ENCODE measurements at regions not wholly inside any gene's neighbourhood (a gene's known extent, or its start where the extent isn't known, plus 50 kb on each side); places are given as distances from the start of the nearest gene placed in this dataset.

DNA sequence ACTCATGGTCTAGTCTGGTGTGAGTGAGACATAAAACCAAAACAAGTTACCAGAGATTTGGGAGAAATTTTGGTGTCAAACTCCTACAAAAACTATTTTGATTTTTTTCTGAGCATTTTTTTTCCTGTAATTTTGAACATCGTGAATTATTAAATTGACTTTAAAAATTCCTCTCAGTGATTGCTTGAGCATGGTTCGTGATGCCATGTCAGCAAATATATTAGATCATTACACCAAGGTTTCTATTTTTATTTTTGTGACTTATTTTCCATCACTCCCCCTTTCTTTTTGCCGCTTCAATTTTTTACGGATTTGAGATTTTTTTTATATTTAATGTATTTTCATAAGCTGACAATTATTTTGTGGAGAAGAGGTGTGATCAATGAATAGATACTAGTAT is 613.9 kb upstream of the LRATD1 start:
- H3K4me3 ChIP-seq (ENCODE audit: low read depth, low read length): no peak overlapping the region
- TF ChIP-seq, protein P1, sequence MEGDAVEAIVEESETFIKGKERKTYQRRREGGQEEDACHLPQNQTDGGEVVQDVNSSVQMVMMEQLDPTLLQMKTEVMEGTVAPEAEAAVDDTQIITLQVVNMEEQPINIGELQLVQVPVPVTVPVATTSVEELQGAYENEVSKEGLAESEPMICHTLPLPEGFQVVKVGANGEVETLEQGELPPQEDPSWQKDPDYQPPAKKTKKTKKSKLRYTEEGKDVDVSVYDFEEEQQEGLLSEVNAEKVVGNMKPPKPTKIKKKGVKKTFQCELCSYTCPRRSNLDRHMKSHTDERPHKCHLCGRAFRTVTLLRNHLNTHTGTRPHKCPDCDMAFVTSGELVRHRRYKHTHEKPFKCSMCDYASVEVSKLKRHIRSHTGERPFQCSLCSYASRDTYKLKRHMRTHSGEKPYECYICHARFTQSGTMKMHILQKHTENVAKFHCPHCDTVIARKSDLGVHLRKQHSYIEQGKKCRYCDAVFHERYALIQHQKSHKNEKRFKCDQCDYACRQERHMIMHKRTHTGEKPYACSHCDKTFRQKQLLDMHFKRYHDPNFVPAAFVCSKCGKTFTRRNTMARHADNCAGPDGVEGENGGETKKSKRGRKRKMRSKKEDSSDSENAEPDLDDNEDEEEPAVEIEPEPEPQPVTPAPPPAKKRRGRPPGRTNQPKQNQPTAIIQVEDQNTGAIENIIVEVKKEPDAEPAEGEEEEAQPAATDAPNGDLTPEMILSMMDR (IDR thresholded peaks at IDR 0.05; ENCODE audit: low read depth, low read length): no peak

DNA sequence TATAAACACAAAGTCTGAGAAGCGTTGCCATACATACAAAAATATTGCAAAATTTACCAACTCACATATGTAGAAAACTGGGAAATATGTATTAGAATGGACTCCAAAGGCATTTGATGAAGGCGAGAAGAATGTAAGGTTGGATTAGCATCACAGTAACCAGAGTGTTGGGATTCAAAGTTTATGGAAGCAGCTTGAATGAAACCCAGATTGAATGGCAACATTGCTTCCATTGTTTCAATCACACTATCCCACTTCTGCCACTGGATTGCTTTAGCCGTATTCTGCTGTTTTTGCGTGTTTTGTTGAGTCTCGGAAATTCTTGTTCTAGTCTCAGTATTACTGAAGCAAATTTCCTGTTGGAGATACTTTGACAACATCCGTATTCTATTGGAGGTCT is 609.0 kb upstream of the LRATD1 start:
- TF ChIP-seq, protein P1 (IDR thresholded peaks at IDR 0.05; ENCODE audit: low read depth, low read length): no peak
- no peak overlapping the region for H3K4me3 ChIP-seq (ENCODE audit: low read depth, low read length)

DNA sequence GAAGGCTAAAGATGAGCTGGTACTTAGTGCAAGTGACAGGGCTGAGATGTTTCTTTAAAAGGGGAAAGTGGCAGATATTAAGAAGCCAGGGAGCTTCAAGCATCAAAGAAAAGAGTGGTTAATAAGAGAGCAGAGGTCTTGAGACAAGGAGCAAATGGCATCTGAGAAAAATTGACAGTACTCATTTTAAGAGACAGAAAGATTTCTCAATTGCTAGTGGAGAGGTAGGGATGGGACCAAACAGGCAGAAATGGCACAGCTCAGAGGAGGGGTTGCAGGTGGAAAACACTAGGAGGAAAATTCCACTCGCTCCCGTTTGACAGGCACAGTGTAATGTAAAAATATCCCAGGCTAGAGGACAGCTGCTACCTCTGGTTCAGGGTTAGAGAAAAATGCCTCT is 593.4 kb upstream of the LRATD1 start:
- TF ChIP-seq, protein P1 (IDR thresholded peaks at IDR 0.05; ENCODE audit: low read depth, low read length): no peak

DNA sequence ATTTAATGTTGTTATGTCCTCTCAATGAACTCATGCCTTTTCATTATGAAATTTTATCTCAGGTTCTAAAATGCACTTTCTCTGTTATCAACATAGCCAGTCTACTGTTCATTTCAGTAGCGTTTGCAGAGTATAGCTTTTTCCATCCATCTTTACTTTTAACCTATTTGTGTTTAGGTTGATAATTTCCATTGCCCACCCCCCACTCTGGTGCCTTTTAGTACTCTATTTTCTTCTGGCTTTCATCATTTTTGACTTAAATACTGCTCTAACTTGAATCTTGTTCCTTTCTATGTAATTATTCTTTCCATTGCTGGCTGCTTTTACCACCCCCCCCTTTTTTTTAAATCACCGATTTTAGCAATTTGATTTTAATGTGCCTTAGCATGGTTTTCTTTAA is 585.0 kb upstream of the LRATD1 start:
- no peak overlapping the region for H3K4me3 ChIP-seq (ENCODE audit: low read depth, low read length)
- TF ChIP-seq, protein P1 (IDR thresholded peaks at IDR 0.05; ENCODE audit: low read depth, low read length): no peak

More for the DNA sequence above, 593.4 kb upstream of the LRATD1 start:
- H3K4me3 ChIP-seq (ENCODE audit: low read depth, low read length): no peak overlapping the region

DNA sequence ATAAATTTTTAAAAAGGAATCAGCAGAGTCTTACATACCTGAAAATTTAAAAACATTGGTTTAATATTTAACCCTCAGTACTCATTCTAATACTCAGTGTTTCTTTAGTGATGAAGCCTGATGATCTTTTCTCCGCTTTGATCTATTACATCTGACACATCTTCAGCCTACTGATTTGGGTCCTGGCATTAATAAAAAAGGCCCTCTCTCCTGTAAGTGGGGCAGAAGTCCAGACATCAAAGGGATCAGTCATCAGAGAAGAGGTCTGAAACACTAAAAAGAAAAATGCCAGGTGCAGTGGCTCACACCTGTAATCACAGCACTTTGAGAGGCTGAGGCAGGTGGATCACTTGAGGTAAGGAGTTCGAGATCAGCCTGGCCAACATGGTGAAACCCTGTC is 581.1 kb upstream of the LRATD1 start:
- H3K4me3 ChIP-seq (ENCODE audit: low read depth, low read length): no peak overlapping the region
- TF ChIP-seq, protein P1 (IDR thresholded peaks at IDR 0.05; ENCODE audit: low read depth, low read length): no peak

DNA sequence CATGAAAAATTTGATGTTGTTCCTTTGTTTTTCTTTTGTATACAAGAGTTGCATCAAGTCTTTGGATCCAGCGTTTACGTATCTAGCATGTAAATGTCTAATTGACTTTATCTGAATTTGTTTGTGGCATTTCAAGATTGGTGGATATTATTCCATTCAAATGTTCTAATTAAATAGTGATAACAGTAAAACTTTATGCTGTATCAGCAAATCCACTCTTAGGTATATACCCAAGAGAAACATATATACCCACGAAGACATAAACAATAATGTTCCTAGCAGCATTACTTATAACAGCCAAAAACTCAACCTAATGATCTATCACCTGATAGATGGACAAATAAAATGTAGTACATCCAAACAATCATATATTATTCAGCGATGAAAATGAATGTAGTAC is 579.4 kb upstream of the LRATD1 start:
- TF ChIP-seq, protein P1 (IDR thresholded peaks at IDR 0.05; ENCODE audit: low read depth, low read length): no peak
- no peak overlapping the region for H3K4me3 ChIP-seq (ENCODE audit: low read depth, low read length)

DNA sequence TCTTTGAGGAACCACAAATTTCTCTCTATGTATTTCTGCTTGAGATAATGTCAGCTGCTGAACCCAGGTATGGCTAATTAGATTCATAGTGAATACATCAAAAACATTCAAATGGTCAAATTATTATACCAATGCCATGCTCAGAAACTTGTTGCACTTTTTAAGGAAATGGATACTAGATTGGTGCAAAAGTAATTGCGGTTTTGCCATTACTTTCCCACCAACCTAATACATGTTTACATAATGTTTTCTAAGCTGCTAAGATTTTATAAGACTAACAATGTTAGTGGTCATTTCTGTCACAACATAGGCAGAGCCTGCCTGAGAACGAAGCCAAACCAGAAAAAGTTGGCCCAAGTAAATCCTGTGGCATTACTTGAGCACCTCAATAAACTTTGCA is 568.2 kb upstream of the LRATD1 start:
- no peak overlapping the region for H3K4me3 ChIP-seq (ENCODE audit: low read depth, low read length)
- TF ChIP-seq, protein P1 (IDR thresholded peaks at IDR 0.05; ENCODE audit: low read depth, low read length): no peak
